ENCODE measurements at regions not wholly inside any gene's neighbourhood (a gene's known extent, or its start where the extent isn't known, plus 50 kb on each side); places are given as distances from the start of the nearest gene placed in this dataset.
A peak's percentile ranks its signal among the peaks of the same experiment; 100 is the strongest.

DNA sequence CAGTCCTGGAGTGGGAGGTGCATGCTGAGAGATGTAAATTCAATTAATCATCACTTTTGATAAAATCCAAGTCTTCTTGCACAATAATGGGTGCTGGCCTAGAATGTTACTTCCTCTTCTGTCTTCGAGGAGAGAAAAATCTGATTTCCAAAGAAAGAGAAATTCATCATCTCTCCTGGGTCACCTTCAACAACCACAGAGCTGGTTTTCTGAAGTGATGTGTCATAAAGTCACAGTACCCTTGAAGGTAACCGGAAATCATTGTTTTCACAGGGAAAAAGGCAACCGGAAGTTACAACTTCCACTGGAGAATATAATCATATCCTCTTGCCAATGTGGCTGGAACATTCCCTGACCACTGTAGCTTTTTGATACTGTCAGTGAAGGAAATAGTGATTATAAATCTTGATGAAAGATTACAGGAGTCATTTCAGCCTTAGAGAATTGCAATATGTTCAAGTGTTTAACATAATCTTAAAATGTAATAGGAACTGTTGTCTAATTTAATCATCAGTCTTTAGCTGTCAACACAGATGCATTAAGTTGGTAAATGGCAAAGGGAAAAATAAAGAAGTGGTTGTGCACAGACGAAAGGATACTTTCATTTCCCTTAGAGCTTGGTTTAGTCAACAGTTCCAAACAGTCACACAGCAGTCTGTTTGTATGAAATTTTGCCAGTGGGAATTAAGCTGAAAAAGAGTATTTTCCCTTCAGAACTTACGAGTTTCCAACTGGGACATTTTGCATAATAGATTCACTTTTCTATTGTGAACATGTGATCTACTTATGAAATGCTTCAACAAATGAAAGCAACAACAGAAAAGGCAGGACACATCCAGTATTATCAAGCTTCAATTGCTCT, 106.5 kb upstream of the SLC4A7 start:
- peak overlapping the region; percentile 72 for H3K27ac Mint-ChIP-seq (ENCODE audit: unreplicated experiment)
- H3K36me3 Mint-ChIP-seq (ENCODE audit: unreplicated experiment): no peaks in the 10 kb centered on the region
- DNase-seq (ENCODE audit: extremely low spot score, unreplicated experiment): no peak
- no peak for TF ChIP-seq CTCF (IDR thresholded peaks at IDR 0.05)
- H3K9me3 Mint-ChIP-seq (ENCODE audit: unreplicated experiment): no peaks in the 10 kb centered on the region
- H3K4me3 Mint-ChIP-seq (ENCODE audit: unreplicated experiment): no peak overlapping the region
- H3K27me3 Mint-ChIP-seq (ENCODE audit: unreplicated experiment): no peaks in the 10 kb centered on the region
- peaks cover 33% of the 10 kb centered on the region for H3K4me1 Mint-ChIP-seq (ENCODE audit: unreplicated experiment)

- H3K4me1 Mint-ChIP-seq (ENCODE audit: unreplicated experiment): peaks cover 33% of the 10 kb centered on the region
- H3K4me3 Mint-ChIP-seq (ENCODE audit: unreplicated experiment): no peak overlapping the region
- no peaks in the 10 kb centered on the region for H3K27me3 Mint-ChIP-seq (ENCODE audit: unreplicated experiment)
- H3K36me3 Mint-ChIP-seq (ENCODE audit: unreplicated experiment): no peaks in the 10 kb centered on the region
- TF ChIP-seq CTCF (IDR thresholded peaks at IDR 0.05): no peak
- no peak for DNase-seq (ENCODE audit: extremely low spot score, unreplicated experiment)
- no peaks in the 10 kb centered on the region for H3K9me3 Mint-ChIP-seq (ENCODE audit: unreplicated experiment)
- peak overlapping the region; percentile 72 for H3K27ac Mint-ChIP-seq (ENCODE audit: unreplicated experiment)
These were observed 105.6 kb upstream of the SLC4A7 start for GRCh38 chr3:27589795-27590194.

GRCh38 chr3:27585429-27585828, 101.2 kb upstream of the SLC4A7 start:
- peaks cover 9% of the 10 kb centered on the region for H3K4me1 Mint-ChIP-seq (ENCODE audit: unreplicated experiment)

DNA sequence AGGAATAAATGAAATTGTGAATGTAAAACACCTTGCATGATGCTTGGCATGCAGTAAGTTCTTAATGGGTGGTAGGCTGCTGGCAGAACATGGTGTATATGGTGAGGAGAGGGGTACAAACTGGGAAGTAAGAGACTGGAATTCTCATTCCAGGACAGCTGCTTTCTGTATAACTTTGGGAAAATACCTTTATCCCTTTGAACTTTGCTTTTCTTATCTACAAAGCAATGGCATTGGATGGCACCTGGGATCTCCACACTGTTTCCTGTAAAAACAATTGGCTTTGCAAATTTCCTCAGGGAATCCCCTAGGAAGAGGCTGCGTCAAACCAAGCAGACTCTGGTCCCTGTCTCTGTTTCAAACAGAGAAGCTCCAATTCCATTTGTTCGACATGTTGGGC, 100.7 kb upstream of the SLC4A7 start:
- Mint-ChIP-seq H3K36me3 (ENCODE audit: unreplicated experiment) (no peaks in the 10 kb centered on the region), H3K27me3 (ENCODE audit: unreplicated experiment) (no peaks in the 10 kb centered on the region), H3K9me3 (ENCODE audit: unreplicated experiment) (no peaks in the 10 kb centered on the region), H3K27ac (ENCODE audit: unreplicated experiment) (no peak overlapping the region), H3K4me3 (ENCODE audit: unreplicated experiment) (no peak overlapping the region), H3K4me1 (ENCODE audit: unreplicated experiment) (peaks cover 4% of the 10 kb centered on the region)
- TF ChIP-seq CTCF (IDR thresholded peaks at IDR 0.05): no peak
- no peak for DNase-seq (ENCODE audit: extremely low spot score, unreplicated experiment)

More at GRCh38 chr3:27585429-27585828, 101.2 kb upstream of the SLC4A7 start:
- Mint-ChIP-seq H3K27ac (ENCODE audit: unreplicated experiment) (no peak overlapping the region), H3K4me3 (ENCODE audit: unreplicated experiment) (no peak overlapping the region), H3K9me3 (ENCODE audit: unreplicated experiment) (no peaks in the 10 kb centered on the region), H3K27me3 (ENCODE audit: unreplicated experiment) (no peaks in the 10 kb centered on the region), H3K36me3 (ENCODE audit: unreplicated experiment) (no peaks in the 10 kb centered on the region)
- TF ChIP-seq CTCF (IDR thresholded peaks at IDR 0.05): no peak
- no peak for DNase-seq (ENCODE audit: extremely low spot score, unreplicated experiment)

GRCh38 chr3:27581852-27582251, 97.7 kb upstream of the SLC4A7 start:
- Mint-ChIP-seq H3K4me1 (ENCODE audit: unreplicated experiment) (no peaks in the 10 kb centered on the region), H3K4me3 (ENCODE audit: unreplicated experiment) (no peak overlapping the region), H3K27ac (ENCODE audit: unreplicated experiment) (no peak overlapping the region), H3K36me3 (ENCODE audit: unreplicated experiment) (no peaks in the 10 kb centered on the region), H3K9me3 (ENCODE audit: unreplicated experiment) (no peaks in the 10 kb centered on the region), H3K27me3 (ENCODE audit: unreplicated experiment) (no peaks in the 10 kb centered on the region)
- TF ChIP-seq CTCF (IDR thresholded peaks at IDR 0.05): no peak
- DNase-seq (ENCODE audit: extremely low spot score, unreplicated experiment): no peak

All from osteocyte (in vitro differentiated cells).